Activated T-cell treated with anti-CD3 and anti-CD28 coated beads, Interleukin-2, amount 50 U/mL, for 1 hour (primary cell): ENCODE measurements at regions not wholly inside any gene's neighbourhood (a gene's known extent, or its start where the extent isn't known, plus 50 kb on each side); places are given as distances from the start of the nearest gene placed in this dataset.
A peak's percentile ranks its signal among the peaks of the same experiment; 100 is the strongest.

Experiments used
- DNase-seq: peaks from one replicate; pipeline ENCODE4 v3.0.0-alpha.2; 2020

DNA sequence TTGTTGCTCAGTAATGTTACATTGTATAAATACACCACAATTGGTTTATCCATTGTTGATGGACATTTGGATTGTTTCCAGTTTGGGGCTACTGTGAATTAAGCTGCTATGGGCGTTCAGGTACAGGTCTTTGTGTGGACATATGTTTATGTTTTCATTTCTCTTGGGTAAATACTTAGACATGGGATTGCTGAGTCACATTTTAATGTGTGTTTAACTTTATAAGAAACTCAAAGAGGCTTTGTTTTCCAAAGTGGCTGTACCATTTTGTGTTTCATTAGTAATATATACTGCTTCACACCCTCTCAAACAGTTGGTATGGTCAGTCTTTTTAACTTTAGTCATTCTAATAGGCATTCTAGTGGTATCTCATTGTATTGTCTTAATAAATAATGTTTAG is 225.0 kb downstream of the SPTSSA start:
- DNase-seq: no peak

DNA sequence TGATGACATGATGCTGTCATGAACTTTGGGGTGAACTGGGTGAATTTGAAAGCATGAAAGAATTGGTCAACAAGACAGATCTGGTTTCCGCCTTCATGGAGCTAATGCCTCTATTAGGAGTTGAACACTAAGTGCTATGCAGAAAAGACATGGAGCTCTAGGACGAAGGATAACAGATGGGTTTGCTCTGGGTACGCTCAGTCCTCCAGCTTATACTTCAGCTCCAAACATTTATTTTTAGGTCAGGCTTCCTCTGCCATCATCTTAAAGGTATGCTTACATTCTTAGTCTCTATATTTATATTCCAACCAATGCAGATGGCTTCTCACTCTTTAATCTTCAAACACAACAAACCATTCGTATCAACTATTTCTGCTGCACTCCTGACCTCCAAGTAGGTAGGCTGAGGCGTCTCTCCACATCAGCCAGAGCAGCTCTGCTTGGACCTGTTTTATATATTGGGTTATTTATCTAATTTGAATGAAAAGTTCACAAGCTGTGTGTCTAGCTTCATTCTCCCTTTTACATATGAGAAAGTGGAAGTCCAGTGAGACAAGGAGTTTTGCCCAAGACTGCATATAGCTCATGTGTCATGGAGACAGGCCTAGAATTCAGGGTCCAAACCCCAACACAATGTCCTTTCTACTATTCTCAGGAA is 226.3 kb downstream of the SPTSSA start:
- DNase-seq: no peak

DNA sequence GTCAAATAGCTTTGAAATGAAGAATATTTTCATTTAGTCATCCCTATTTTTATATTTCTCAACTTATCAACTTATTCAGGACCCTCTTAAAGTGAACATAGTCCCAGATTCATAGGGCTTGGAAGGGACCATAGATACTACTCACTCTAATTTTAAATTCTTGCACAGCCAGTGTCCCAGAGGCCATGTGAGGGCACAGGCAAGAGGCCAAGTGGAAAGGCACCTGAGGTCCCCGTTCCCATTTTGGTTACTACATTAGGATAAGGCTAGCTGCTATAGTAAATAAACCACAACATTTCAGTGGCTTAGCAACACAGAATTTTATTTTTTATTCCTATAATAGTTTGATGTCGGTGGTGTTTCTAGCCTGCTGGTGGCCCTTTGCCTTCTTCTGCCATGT is 227.8 kb downstream of the SPTSSA start:
- DNase-seq: no peak

DNA sequence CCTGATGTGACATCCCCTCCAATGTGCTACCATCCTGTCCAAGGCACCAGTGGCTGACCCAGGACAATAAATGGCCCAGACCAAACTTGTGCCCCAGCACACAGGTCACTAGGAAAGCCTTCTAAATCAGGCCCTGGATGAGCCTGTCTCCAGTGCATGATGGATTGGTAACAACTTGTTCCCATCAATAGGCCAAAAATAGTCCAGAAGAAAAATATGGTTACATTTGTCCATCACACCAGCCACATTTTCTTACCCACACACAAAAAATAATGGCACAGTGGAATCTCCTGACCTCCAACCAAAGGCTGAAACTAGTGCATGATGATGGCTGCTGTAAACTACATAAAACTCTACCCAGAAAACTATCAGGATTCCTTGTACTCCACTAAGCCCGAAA is 228.4 kb downstream of the SPTSSA start:
- DNase-seq: no peak

DNA sequence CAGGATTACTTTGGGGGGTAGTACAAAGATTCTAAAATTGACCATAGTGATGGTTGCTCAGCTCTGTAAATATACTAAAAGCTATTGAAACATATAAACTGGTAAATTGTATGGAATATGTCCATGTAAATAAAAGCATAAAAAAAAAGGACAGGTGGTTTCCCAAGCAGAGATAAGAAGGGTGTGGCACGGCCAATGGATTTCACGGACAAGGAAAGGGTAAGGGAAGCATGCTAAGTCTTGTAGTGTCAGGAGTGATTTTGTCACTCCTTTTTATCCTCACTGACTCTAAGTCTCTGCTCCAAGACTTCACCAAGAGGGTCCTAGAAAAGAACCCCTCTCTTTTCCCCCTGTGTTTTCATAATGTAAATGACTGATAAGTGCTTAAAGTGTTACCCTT is 229.2 kb downstream of the SPTSSA start:
- no peak for DNase-seq

DNA sequence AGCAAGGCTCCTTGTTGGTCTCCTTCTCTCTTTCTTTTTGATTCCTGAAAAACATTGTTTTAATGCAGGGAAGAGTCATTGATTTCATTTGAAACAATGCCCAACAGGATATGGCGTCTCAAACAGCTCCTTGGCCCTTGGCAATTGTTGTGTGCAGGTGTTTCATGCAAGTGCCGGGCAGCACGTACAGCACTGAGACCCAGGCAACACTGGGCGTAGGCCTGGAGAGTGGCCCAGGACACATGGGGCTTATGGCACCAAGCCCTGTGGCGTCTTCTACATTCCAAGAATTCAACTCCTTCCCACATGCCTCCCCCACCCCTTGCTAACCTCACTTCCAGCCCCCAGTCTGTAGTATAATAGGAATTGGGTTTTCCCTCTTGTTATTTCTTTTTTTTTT is 230.4 kb downstream of the SPTSSA start:
- no peak for DNase-seq

DNA sequence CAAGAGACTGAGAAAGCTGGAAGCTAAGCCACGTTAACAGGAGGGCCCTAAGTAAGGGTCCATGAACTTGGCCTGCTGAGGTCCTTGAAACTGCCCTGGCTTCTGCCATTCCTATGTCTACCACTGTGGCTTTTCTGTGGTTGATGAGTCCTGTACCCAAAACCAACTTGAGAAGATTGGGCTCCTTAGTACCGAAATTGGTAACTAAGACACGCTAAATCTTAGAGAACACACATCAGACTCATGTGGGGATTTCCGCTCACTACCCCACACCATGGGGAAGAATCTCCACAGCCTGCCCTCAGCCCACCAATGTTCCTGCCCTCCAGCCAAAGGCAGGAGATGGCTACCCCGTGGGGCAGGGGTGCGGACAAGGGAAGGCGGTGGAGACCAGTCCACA is 232.9 kb downstream of the SPTSSA start:
- no peak for DNase-seq

DNA sequence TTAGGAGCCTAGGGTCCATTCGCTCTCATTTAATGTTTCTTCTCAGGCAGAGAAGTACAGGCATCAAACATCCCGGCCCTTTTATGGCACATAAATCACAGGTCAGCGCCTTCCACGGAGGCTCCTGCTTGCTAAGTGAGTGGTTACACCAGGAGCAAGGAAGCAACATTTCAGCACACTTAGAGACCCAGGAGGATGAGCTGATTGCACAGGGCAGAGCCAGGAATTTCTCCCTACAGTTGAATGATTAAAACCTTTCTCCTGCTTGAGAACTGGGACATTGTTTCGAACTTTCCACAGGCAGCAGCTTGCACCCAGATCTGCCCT is 233.4 kb downstream of the SPTSSA start:
- DNase-seq: no peak

DNA sequence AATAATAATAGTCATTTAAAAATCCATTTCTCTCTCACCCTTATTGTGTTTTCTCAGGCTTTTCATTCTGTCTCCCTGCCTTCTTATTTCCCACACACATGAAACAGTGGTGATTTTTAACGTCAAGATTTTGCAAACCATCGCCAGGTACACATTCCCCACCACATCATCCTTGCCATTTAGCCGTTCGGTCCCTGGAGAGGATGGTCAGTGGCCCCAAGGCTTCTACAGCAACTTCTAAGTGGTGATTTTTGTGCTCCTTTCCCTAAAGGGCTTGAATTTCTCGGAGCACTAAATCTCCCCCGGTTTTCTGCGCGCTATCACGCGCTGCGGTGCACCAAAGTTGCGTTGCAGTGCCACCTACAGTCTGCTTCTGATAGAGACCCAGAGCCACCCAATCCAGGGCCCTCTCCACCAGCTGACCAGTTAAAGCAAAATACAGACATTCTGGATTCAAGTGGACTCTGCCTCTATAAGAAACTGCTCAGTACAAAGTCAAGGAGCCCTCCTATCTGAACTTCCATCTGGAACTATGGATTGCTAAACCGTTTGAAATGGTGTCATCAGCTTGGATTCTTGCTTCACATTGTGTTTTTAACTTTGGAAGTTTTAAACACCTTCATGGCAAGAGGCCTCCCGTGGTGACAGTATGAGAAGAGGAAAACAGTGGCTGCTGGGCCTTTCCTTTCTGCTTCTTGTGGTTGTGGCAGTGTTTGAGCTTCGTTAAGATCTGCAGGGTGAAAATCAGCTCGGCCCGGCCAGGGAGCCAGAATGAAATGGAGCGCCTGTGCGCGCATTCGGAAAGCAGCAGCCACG is 234.0 kb downstream of the SPTSSA start:
- DNase-seq: peak; percentile 47

DNA sequence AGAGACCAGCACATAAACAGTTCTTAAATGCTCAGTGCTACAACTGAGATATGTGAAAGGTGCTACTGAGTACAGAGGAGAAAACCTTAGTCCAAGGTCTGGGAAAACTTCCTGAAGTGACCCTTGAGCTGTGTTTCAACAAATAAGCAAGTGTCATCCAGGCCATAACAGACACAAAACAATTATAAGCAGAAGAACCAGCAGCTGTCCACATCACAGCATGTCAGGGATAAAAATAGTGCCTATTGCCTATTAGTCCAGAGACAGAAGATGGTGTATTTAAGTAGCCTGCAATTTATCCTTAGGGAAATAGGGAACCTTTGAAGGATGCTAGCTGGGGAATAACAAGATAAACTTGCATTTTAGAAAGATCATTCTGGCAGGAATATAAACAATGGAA is 237.8 kb downstream of the SPTSSA start:
- no peak for DNase-seq

DNA sequence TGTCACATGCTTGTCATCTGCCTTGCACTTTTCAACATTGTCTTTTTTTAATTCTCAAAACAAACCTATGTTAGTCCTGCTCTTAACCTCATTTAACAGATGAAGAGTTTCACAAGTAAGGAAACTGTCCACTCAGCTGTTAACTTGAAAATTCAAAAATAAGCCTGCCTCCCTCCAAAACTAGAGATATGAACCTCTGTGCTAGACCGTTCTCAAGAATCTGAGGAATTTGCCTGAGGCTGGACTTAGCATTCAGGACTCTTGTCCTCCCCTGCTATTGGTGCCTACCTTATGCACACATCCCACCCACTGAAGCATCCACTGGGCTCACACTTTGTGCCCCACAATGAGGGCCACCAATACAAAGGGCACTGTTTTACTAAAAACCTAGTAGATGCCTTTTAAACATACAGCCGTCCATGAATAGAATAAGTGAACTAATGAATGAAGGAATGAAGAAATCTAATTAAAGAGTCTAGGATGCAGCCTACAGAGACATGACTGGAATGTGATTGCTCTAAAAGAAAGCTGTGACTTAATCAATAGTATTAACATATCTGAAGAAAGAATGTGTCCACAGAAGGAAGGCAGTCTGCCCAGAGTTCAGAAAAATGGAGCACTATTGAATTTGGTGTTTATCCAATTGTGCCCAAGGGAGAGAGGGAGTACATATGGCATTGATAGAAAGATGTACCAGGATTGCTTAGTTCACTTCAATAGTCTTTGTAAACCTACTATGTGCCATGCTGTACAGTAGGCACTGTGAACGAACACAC is 238.5 kb downstream of the SPTSSA start:
- DNase-seq: no peak

DNA sequence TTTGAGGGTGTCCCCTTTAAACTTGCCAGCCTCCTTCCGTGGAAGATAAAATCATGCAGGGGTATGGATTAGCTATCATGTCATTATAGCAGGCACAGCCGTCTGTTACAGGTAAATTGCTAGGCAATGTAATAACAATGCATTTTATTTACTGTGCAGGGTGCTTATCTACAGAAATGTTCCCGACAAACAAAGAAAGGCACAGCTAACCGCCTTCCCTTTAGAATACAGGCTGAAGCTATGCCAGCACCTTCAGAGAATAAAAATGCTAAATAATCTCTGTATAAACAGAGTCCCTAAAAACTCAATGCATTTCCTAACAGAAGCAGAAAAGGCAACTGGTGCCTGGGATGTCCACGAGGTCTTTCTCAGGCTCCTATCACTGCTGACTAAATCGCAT is 239.2 kb downstream of the SPTSSA start:
- no peak for DNase-seq

DNA sequence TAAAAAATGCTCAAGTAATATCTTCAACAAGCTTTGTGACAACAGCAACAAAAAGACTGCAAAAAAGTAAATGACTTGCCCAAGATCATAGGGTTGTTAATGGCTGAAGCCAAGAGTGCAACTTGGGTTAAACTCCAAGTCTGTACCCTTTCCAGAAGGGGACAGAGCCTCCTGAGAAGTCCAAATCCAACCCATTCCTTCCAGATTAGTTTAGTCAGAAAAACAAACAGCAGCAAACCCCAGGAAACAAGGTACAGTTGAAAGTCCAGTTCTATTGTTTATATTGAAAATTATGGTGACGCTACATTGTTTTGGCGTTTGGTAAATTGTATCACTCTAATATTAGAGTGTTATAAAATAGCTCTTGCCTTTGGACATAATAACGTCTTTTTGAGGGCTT is 239.9 kb downstream of the SPTSSA start:
- DNase-seq: no peak

DNA sequence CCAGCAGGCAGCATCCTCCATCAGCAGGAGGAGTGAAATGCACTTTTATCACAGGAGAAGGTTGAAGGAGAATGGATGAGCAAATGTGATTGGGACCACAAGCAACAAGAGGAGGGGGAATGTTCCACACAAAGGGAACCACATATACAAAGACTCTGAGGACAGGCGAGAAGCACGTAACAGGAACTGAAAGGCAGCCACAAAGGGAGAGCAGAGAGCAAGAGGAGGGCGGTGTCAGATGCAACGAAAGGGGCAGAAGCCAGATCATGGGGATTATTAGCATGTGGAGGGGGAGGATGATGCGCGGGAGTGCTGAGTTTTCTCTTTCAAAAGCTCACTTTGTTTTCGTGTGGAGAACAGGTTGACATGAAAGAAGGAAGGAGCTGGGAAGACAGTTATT is 241.1 kb downstream of the SPTSSA start:
- DNase-seq: no peak

DNA sequence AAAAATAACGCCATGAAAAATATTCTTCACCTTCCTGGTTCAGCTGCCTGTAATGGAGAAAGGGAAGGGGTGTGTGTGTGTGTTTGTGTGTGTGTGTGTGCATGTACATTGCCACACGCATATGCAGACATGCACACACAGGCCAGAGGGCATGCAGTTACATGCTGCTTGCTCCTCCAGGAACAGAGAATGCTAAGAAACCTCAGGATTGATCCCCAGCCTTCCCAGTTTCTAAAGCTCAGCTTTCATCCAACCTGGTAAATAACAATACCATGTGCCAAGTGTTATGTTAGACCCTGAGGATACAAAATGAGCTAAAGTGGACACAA is 241.7 kb downstream of the SPTSSA start:
- DNase-seq: no peak

DNA sequence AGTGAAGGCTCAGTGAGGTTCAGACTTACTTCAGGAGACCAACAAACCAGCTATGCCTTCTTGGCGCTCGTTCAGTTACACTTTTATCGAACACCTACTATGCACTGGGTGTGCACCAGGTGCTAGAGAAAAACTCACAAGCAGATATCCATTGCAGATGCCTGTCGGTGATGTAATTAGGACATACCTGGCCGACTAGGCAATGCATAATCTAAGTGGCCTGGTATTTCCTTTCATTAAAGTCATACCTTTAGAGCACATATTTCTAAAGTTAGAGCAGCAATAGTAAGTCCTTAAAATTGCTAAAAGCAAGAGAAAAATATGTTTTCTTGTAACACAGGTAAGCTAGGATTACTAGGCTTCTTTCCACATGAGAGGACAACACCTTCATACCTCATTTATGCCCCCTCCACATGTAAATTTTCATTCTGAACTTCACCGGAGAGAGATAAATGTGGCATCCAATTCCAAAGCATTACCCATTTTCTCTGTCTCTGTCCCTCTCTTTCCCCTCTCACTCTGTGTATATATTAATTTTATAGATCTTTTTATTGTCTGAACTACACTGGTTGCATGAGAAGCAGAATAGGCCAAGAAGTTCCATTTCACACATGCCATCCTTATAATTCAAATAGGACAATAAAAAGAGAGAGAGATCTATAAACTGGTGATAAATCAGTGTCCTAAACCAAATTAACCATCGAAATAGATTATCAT is 242.2 kb downstream of the SPTSSA start:
- DNase-seq: no peak

DNA sequence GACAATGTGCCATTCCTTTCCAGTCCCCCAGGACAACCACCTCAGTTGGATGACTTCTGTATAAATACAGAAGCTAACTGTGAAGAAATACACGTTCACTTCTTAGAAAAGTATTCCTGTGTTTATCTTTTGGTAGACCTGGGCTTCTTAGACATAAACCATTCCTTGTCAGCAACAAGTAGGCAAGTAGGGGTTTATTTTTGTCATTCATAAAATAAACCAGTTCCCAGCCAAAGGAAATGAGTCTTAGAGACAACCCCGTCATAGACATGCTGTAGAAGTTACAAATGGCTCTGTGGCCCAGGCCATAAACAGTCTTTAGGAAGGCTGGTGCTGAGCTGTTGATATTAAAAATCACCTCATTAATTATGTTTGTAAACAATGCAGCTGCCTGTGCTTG is 243.2 kb downstream of the SPTSSA start:
- DNase-seq: no peak

DNA sequence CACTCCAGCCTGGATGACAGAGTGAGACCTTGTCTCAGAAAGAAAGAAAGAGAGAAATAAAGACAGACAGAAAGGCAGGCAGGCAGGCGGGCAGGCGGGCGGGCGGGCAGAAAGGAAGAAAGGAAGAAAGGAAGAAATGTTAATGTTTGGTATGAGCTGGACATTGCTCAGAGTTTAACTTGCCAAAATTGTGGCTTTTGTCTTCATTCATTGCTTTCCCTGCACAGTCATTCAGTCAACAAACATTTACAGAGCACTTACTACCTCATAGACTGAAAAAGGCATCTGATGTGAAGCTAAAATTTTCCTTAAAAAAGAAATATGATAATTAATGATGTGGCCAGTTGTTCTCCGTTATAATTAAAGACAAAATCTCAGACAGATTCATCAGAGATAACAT is 247.1 kb downstream of the SPTSSA start:
- DNase-seq: no peak

DNA sequence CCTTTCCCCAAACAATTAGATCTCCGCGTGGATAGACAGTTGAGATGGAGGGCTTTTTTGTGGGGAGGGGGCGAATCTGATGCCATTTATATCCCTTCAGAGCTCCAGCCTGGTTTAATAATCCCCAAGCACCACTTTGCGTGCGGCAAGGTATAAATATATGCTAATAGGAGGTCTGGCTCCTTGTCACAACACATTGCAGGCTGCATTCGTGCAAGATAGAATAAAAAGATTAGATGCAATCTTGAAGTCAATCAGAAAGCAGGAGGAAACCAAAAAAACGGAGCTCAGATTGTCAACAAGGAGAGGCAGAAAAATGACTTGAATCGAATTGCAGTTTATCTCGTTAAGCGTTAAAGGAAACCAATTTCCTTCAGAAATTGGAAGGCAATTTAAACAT is 248.7 kb downstream of the SPTSSA start:
- DNase-seq: no peak

DNA sequence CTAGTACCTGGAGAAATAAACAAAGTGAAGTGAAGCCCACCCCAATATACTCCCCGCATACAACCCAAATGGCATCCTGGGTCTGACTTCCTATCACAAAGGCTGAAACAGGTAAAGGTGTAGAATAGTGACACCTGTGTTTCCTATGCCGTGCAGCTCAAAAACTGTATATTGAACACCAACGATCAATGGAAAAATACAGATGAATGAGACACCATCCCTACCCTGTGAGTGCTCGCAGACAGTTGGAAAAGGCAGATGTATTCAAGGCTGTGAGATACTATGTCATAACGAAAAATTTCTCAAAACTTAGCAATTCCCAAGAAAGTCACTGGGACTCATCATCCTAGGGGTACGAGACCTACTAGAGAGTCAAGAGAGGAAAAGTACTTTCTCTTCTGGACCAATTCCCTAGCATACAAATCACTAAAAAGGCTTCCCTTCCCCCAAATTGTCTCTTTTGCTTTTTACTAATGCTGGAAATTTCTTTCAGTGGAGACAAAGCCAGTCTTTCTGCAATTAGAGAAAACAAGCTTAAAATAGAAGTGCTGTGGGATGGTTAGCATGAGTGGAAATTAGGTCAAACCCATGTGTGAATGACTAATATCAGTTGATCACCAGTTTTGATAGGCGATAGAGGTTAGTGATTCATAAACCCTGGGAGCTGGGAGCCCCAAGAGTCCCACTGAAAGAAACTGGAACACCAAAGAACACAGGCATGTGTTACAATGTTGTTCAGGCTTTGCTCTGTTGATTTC is 249.7 kb downstream of the SPTSSA start:
- no peak for DNase-seq

DNA sequence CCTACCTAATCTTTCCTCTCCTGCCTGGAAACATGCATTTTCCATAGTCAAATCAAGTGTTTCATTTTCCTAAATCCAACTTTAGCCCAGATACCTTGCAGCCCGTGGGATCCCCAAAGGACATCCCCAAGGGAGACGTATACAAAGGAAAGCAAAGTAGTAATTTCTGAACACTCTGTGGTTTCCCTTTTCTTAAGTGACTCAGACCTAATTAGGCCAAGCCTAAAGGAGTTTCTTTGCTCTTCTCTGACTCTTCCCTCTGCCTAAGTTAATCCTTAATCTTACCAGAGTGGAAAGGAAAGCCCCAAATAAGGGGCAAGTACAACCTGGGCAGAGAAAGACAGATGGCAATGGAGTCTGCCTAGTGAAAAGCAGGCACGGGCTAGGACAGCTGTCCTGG is 250.3 kb downstream of the SPTSSA start:
- no peak for DNase-seq

DNA sequence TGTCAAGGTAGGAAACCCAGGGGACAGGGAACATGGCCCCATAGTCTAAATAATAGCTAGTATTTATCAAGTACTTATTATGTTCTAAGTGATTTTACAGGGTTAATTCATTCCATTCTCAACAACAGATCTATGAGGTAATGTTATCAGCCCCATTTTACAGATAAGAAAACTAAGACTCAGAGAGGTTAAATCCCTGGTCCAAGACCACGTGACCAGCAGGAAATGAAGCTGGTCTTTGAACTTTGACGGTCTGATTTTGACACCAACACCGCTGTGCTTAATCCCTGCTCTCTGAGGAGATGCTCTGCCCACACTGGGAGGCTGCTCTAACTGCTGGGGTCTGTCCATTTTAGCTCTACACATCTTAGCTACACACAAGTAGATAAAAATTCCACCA is 253.5 kb downstream of the SPTSSA start:
- no peak for DNase-seq

DNA sequence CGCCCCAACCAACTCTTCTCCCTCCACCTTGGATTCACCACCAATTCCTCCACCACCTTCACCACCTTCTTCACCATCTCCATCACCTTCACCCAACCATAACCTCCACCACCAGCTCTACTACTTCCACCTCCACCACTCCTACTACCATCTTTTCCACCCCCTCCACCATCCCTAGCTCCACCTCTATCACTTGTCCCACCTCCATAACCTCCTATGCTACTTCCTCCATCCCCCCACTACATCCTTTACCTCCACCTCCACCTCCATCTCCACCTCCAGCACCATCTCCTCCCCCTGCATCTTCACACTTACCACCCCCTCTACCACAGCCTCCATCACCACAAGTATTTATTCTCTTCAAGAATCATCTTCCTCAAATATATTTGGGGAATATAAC is 254.9 kb upstream of the EGLN3 start:
- no peak for DNase-seq
